Muscle of back (tissue), 3 donors: ENCODE measurements at regions not wholly inside any gene's neighbourhood (a gene's known extent, or its start where the extent isn't known, plus 50 kb on each side); places are given as distances from the start of the nearest gene placed in this dataset.
A peak's percentile ranks its signal among the peaks of the same experiment; 100 is the strongest.

ENCODE experiments used
- DNase-seq, 3 donors: peaks; one replicate each; pipeline versions ENCODE4 v3.0.0 to v3.0.0-alpha.2; 2013

- DNase-seq: no peak
Observed at GRCh38 chr20:19949195-19949867, 67.8 kb upstream of the NAA20 start.

- no peak for DNase-seq
Observed at GRCh38 chr20:19950042-19950441, 67.1 kb upstream of the NAA20 start.

GRCh38 chr20:19952392-19952791 lies 64.8 kb upstream of the NAA20 start:
- no peak for DNase-seq

GRCh38 chr20:19953606-19954005 lies 63.6 kb upstream of the NAA20 start:
- no peak for DNase-seq

GRCh38 chr20:19956976-19957375 lies 60.2 kb upstream of the NAA20 start:
- DNase-seq: no peak

- no peak for DNase-seq
Observed at GRCh38 chr20:19958219-19958618, 58.9 kb upstream of the NAA20 start.

- DNase-seq: no peak
Observed at GRCh38 chr20:19958928-19959327, 58.2 kb upstream of the NAA20 start.

GRCh38 chr20:19960745-19961144 lies 56.4 kb upstream of the NAA20 start:
- no peak for DNase-seq

- no peak for DNase-seq
Observed at GRCh38 chr20:19961293-19961692, 55.9 kb upstream of the NAA20 start.

- DNase-seq: no peak
Observed at GRCh38 chr20:19962958-19963357, 54.2 kb upstream of the NAA20 start.

- DNase-seq: peak in 1 of 3 donors; percentile 51
Observed at GRCh38 chr20:19964289-19965265, 52.6 kb upstream of the NAA20 start.

- DNase-seq: no peak
Observed at GRCh38 chr20:19966840-19967239, 50.3 kb upstream of the NAA20 start.
